ENCODE measurements at regions not wholly inside any gene's neighbourhood (a gene's known extent, or its start where the extent isn't known, plus 50 kb on each side); places are given as distances from the start of the nearest gene placed in this dataset.

DNA sequence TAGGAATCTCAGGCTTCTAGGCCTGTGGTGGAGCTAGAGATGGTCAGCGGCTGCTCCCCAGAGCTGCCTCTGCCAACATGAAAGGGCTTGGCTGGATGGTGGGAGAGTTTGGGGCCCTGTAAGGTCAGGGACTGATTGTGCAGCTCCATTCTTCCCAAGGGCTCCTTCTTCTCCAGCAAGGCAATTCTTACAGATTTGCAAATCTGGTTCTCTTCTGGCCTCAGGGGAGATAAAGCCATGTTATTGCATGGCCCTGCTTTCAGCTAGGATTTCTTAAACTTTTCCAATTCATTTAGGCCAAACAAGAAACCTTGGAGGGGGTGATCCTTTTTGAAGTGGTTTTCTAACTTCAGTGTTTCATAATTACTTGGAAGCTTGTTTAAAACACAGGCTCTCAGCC, 213.4 kb downstream of the PRDM2 start:
- TF ChIP-seq, protein P1, sequence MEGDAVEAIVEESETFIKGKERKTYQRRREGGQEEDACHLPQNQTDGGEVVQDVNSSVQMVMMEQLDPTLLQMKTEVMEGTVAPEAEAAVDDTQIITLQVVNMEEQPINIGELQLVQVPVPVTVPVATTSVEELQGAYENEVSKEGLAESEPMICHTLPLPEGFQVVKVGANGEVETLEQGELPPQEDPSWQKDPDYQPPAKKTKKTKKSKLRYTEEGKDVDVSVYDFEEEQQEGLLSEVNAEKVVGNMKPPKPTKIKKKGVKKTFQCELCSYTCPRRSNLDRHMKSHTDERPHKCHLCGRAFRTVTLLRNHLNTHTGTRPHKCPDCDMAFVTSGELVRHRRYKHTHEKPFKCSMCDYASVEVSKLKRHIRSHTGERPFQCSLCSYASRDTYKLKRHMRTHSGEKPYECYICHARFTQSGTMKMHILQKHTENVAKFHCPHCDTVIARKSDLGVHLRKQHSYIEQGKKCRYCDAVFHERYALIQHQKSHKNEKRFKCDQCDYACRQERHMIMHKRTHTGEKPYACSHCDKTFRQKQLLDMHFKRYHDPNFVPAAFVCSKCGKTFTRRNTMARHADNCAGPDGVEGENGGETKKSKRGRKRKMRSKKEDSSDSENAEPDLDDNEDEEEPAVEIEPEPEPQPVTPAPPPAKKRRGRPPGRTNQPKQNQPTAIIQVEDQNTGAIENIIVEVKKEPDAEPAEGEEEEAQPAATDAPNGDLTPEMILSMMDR (IDR thresholded peaks at IDR 0.05) = no peak
- no peak for TF ChIP-seq POLR2A (IDR thresholded peaks at IDR 0.05)
